Tibial artery (tissue), 4 donors: ENCODE measurements at regions not wholly inside any gene's neighbourhood (a gene's known extent, or its start where the extent isn't known, plus 50 kb on each side); places are given as distances from the start of the nearest gene placed in this dataset.

Experiments
- DNase-seq, 2 donors: peaks; one replicate each; pipeline ENCODE4 v3.0.0-alpha.2; 2019
- H3K27ac ChIP-seq, 2 donors: fragments of 200-600 bp; sonication (generic) in 1 of 2; 1 replicate in 1 of 2; 2 replicates in 1 of 2; pipeline ENCODE4 v1.5.1; 2018 to 2019; ENCODE audit warnings: mild to moderate bottlenecking in 1 of 2
- H3K27me3 ChIP-seq, 2 donors: fragments of 200-600 bp; sonication (generic) in 1 of 2; one replicate each; pipeline versions ENCODE4 v1.5.1 to v1.6.0; 2016 to 2019
- H3K36me3 ChIP-seq, 3 donors: fragments of 200-600 bp; sonication (generic) in 2 of 3; one replicate each; pipeline ENCODE4 v1.5.1; 2016 to 2019; ENCODE audit warnings: mild to moderate bottlenecking in 2 of 3
- H3K4me1 ChIP-seq, 4 donors: fragments of 200-600 bp; sonication (generic) in 2 of 4; 1 replicate in 3 of 4; 2 replicates in 1 of 4; pipeline ENCODE4 v1.5.1; 2016 to 2019
- H3K4me3 ChIP-seq, 2 donors: fragments of 200-600 bp; sonication (generic) in 1 of 2; 1 replicate in 1 of 2; 2 replicates in 1 of 2; pipeline ENCODE4 v1.5.1; 2018 to 2019; ENCODE audit warnings: mild to moderate bottlenecking in 2 of 2
- H3K9me3 ChIP-seq, 3 donors: fragments of 200-600 bp; sonication (generic) in 1 of 3; one replicate each; pipeline ENCODE4 v1.5.1; 2016 to 2019
- intact Hi-C: fragments of 100-400 bp; cut with DNase I; formaldehyde crosslinking; loops from one replicate; pipeline ENCODE4 v1.15.0; 2023; ENCODE audit warnings: low total_unique reads
- TF ChIP-seq, protein P1 (sequence below), 2 experiments: fragments of 200-600 bp in 1 of 2; fragments of 450-650 bp in 1 of 2; IDR thresholded peaks; one replicate each; pipeline ENCODE4 v1.5.1; 2017 to 2019; ENCODE audit warnings: antibody characterized with exemption in 2 of 2, mild to moderate bottlenecking in 1 of 2, moderate library complexity in 1 of 2

DNA sequence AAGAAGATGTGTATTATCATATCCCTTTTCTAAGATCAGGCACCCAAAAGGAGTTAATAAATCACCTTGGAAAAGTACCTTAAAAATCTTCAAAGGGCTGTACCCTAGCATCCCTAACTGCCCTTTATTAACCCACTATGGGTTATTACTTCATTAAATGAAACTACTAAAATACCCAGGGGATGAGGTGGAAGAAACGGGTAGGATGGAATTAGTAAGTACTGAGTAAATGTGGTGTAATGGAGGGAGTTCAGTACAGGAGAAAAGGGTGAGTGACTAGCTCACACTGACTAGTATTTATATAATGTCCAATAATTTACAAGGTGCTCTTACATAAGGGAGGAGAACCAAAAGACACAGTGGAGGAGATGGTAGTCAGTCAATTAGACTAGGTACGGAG is 51.0 kb upstream of the RASGEF1B start:
- DNase-seq = no peak

DNA sequence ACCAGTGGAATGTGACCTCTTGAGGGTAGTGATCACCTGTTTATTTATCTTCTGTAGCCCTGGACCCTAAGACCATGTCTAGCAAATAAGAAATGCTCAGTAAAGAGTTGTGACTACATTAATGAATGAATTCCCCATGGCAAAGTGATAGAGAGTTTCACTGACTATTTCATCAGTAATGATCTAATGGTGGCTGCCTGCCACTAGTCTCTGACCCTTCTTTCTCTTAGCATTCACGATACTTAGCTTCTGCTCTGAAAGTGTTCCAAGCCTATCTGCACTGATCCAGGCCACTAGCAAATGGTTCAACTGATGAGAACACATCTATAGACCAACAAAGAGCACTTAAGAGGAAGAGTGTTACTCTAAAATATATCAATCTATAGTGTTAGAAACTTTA is 50.0 kb upstream of the RASGEF1B start:
- intact Hi-C loops = no loop called here
- Histone ChIP-seq H3K36me3 (no peaks in the 10 kb centered on the region), H3K4me1 (no peaks in the 10 kb centered on the region), H3K9me3 (no peaks in the 10 kb centered on the region), H3K27me3 (no peaks in the 10 kb centered on the region), H3K4me3 (no peak overlapping the region), H3K27ac (no peak overlapping the region)
- TF ChIP-seq, protein P1, sequence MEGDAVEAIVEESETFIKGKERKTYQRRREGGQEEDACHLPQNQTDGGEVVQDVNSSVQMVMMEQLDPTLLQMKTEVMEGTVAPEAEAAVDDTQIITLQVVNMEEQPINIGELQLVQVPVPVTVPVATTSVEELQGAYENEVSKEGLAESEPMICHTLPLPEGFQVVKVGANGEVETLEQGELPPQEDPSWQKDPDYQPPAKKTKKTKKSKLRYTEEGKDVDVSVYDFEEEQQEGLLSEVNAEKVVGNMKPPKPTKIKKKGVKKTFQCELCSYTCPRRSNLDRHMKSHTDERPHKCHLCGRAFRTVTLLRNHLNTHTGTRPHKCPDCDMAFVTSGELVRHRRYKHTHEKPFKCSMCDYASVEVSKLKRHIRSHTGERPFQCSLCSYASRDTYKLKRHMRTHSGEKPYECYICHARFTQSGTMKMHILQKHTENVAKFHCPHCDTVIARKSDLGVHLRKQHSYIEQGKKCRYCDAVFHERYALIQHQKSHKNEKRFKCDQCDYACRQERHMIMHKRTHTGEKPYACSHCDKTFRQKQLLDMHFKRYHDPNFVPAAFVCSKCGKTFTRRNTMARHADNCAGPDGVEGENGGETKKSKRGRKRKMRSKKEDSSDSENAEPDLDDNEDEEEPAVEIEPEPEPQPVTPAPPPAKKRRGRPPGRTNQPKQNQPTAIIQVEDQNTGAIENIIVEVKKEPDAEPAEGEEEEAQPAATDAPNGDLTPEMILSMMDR (IDR thresholded peaks at IDR 0.05) = no peak
- no peak for DNase-seq

More for the DNA sequence above, 51.0 kb upstream of the RASGEF1B start:
- Histone ChIP-seq H3K4me3 (no peak overlapping the region), H3K4me1 (no peaks in the 10 kb centered on the region), H3K27me3 (no peaks in the 10 kb centered on the region), H3K27ac (no peak overlapping the region), H3K9me3 (no peaks in the 10 kb centered on the region), H3K36me3 (no peaks in the 10 kb centered on the region)
- TF ChIP-seq, protein P1 (IDR thresholded peaks at IDR 0.05) = no peak
- intact Hi-C loops = no loop called here
